ENCODE measurements at regions not wholly inside any gene's neighbourhood (a gene's known extent, or its start where the extent isn't known, plus 50 kb on each side); places are given as distances from the start of the nearest gene placed in this dataset.

- POLR2A ChIA-PET: no interaction called here
- Histone ChIP-seq H3K27me3 (ENCODE audit: insufficient read depth, low read length) (peaks cover 18% of the 10 kb centered on the region), H3K79me2 (ENCODE audit: insufficient read depth, low read length) (no peaks in the 10 kb centered on the region), H3K9me3 (ENCODE audit: control insufficient read depth in 1 of 2, insufficient read depth in 1 of 2, low read depth in 1 of 2, low read length in 2 of 2) (no peaks in the 10 kb centered on the region), H3K36me3 (ENCODE audit: control insufficient read depth in 1 of 2, insufficient read depth in 2 of 2, low read length in 2 of 2) (no peaks in the 10 kb centered on the region), H3K9me2 (ENCODE audit: insufficient read depth) (no peaks in the 10 kb centered on the region), H3K9ac (ENCODE audit: low read length) (no peak overlapping the region), H3K27ac (ENCODE audit: low read depth, low read length) (no peak overlapping the region), H3K4me1 (ENCODE audit: control insufficient read depth in 1 of 2, insufficient read depth in 2 of 2, low read length in 2 of 2) (no peaks in the 10 kb centered on the region), H3K4me2 (ENCODE audit: low read length) (no peak overlapping the region), H4K20me1 (ENCODE audit: insufficient read depth) (no peaks in the 10 kb centered on the region), H3K4me3 (replicated peaks in 1 of 2; ENCODE audit: low read depth in 1 of 2, low read length in 2 of 2) (no peak overlapping the region), H2AFZ (ENCODE audit: low read depth, low read length, poor library complexity, severe bottlenecking) (no peak overlapping the region)
- BruUV-seq (replicated peaks): no TSS peak
- ATAC-seq (no peak), DNase-seq (ENCODE audit: low read depth, low spot score) (no peak)
- intact Hi-C loops (cut with micrococcal nuclease): no loop called here
- CTCF ChIA-PET: no interaction called here
- TF ChIP-seq ZNF274 (IDR thresholded peaks at IDR 0.05; ENCODE audit: low read depth, low read length) (no peak), CTCF (IDR thresholded peaks at IDR 0.05 in 2 of 3, conservative IDR thresholded peaks at IDR 0.05 in 1 of 3; ENCODE audit: borderline replicate concordance in 1 of 3, insufficient read depth in 1 of 3, low read depth in 2 of 3, low read length in 2 of 3) (no peak), MAX (IDR thresholded peaks at IDR 0.05) (no peak), EZH2phosphoT487 (IDR thresholded peaks at IDR 0.05; ENCODE audit: borderline replicate concordance) (no peak), CBX3 (IDR thresholded peaks at IDR 0.05; ENCODE audit: low read depth) (no peak), CEBPB (IDR thresholded peaks at IDR 0.05; ENCODE audit: low read depth) (no peak), REST (IDR thresholded peaks at IDR 0.05; ENCODE audit: low read depth) (no peak), SRF (IDR thresholded peaks at IDR 0.05; ENCODE audit: low read depth) (no peak), TCF7L2 (IDR thresholded peaks at IDR 0.05; ENCODE audit: borderline replicate concordance, extremely low read depth, insufficient read depth, insufficient read length) (no peak), ATF3 (IDR thresholded peaks at IDR 0.05) (no peak), SIN3A (IDR thresholded peaks at IDR 0.05; ENCODE audit: low read depth) (no peak), ZBTB33 (IDR thresholded peaks at IDR 0.05; ENCODE audit: extremely low read depth, insufficient replicate concordance, low read length) (no peak), ELF1 (IDR thresholded peaks at IDR 0.05; ENCODE audit: borderline replicate concordance, low read depth) (no peak), ZFX (IDR thresholded peaks at IDR 0.05) (no peak), POLR2A (IDR thresholded peaks at IDR 0.05; ENCODE audit: borderline replicate concordance, extremely low read depth, insufficient read depth, insufficient read length) (no peak)
- RAD21 ChIA-PET (ENCODE audit: low non-redundant PET in 1 of 2, low total read pairs in 2 of 2, uncharacterized antibody in 2 of 2, unreplicated experiment in 2 of 2): no interaction called here
Observed at GRCh38 chr10:6912021-6912420, 331.9 kb upstream of the PRKCQ start.

All from HCT116 (cell line).